ENCODE measurements at regions not wholly inside any gene's neighbourhood (a gene's known extent, or its start where the extent isn't known, plus 50 kb on each side); places are given as distances from the start of the nearest gene placed in this dataset.

- no peak for DNase-seq (ENCODE audit: low spot score in 2 of 2, unreplicated experiment in 2 of 2)
- Mint-ChIP-seq H3K9me3 (peaks cover 16% of the 10 kb centered on the region), H3K4me3 (no peak overlapping the region), H3K4me1 (peaks cover 2% of the 10 kb centered on the region), H3K27ac (no peak overlapping the region), H3K27me3 (ENCODE audit: low read depth) (no peaks in the 10 kb centered on the region), H3K36me3 (peaks cover 6% of the 10 kb centered on the region)
- TF ChIP-seq, protein P1, sequence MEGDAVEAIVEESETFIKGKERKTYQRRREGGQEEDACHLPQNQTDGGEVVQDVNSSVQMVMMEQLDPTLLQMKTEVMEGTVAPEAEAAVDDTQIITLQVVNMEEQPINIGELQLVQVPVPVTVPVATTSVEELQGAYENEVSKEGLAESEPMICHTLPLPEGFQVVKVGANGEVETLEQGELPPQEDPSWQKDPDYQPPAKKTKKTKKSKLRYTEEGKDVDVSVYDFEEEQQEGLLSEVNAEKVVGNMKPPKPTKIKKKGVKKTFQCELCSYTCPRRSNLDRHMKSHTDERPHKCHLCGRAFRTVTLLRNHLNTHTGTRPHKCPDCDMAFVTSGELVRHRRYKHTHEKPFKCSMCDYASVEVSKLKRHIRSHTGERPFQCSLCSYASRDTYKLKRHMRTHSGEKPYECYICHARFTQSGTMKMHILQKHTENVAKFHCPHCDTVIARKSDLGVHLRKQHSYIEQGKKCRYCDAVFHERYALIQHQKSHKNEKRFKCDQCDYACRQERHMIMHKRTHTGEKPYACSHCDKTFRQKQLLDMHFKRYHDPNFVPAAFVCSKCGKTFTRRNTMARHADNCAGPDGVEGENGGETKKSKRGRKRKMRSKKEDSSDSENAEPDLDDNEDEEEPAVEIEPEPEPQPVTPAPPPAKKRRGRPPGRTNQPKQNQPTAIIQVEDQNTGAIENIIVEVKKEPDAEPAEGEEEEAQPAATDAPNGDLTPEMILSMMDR (IDR thresholded peaks at IDR 0.05; ENCODE audit: unreplicated experiment): no peak
Measured at GRCh38 chr2:71772510-71773172, 319.3 kb downstream of the DYSF start.

GRCh38 chr2:71767663-71768062 lies 314.3 kb downstream of the DYSF start:
- Mint-ChIP-seq H3K27ac (no peak overlapping the region), H3K9me3 (peaks cover 22% of the 10 kb centered on the region), H3K4me3 (no peak overlapping the region), H3K36me3 (peaks cover 6% of the 10 kb centered on the region), H3K4me1 (no peaks in the 10 kb centered on the region), H3K27me3 (ENCODE audit: low read depth) (no peaks in the 10 kb centered on the region)
- DNase-seq (ENCODE audit: low spot score in 2 of 2, unreplicated experiment in 2 of 2): no peak
- TF ChIP-seq, protein P1 (IDR thresholded peaks at IDR 0.05; ENCODE audit: unreplicated experiment): no peak

- H3K27me3 Mint-ChIP-seq (ENCODE audit: low read depth): no peaks in the 10 kb centered on the region
- no peak for DNase-seq (ENCODE audit: low spot score in 2 of 2, unreplicated experiment in 2 of 2)
- no peak overlapping the region for H3K27ac Mint-ChIP-seq
- peaks cover 3% of the 10 kb centered on the region for H3K4me1 Mint-ChIP-seq
- H3K36me3 Mint-ChIP-seq: no peaks in the 10 kb centered on the region
- peaks cover 13% of the 10 kb centered on the region for H3K9me3 Mint-ChIP-seq
- H3K4me3 Mint-ChIP-seq: no peak overlapping the region
- TF ChIP-seq, protein P1 (IDR thresholded peaks at IDR 0.05; ENCODE audit: unreplicated experiment): no peak
Measured at GRCh38 chr2:71759060-71759459, 305.7 kb downstream of the DYSF start.

DNA sequence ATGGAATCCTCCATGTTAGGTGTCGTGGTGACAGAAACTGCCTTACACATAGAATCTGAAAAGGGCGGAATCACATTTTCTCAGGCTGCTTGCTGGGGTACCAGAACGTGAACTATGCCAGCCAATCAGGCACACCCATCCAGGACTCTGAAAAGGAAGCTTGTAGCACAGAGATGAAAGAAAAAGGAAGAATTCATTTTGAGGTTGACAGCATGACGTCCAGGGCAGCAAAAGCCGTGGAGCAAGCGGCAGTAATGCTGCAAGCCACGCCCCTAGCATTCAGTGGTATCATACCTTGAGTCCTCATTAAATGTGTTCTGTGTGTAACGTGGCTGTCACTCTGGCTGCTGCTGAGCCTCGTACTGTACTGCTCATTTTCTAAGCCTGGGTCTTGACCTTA lies 304.0 kb downstream of the DYSF start:
- peaks cover 3% of the 10 kb centered on the region for H3K4me1 Mint-ChIP-seq
- H3K36me3 Mint-ChIP-seq: peaks cover 3% of the 10 kb centered on the region
- no peak overlapping the region for H3K27ac Mint-ChIP-seq
- peaks cover 13% of the 10 kb centered on the region for H3K9me3 Mint-ChIP-seq
- TF ChIP-seq, protein P1 (IDR thresholded peaks at IDR 0.05; ENCODE audit: unreplicated experiment): no peak
- no peak overlapping the region for H3K4me3 Mint-ChIP-seq
- no peaks in the 10 kb centered on the region for H3K27me3 Mint-ChIP-seq (ENCODE audit: low read depth)
- DNase-seq (ENCODE audit: low spot score in 2 of 2, unreplicated experiment in 2 of 2): no peak

GRCh38 chr2:71756280-71756906 lies 303.0 kb downstream of the DYSF start:
- Mint-ChIP-seq H3K27ac (no peak overlapping the region), H3K9me3 (peaks cover 19% of the 10 kb centered on the region), H3K4me3 (no peak overlapping the region), H3K36me3 (peaks cover 7% of the 10 kb centered on the region), H3K27me3 (ENCODE audit: low read depth) (no peaks in the 10 kb centered on the region), H3K4me1 (peaks cover 3% of the 10 kb centered on the region)
- no peak for DNase-seq (ENCODE audit: low spot score in 2 of 2, unreplicated experiment in 2 of 2)
- TF ChIP-seq, protein P1 (IDR thresholded peaks at IDR 0.05; ENCODE audit: unreplicated experiment): no peak

Data from mesothelial cell of epicardium (in vitro differentiated cells).